CD4-positive, CD25-positive, alpha-beta regulatory T cell (primary cell): ENCODE measurements at regions not wholly inside any gene's neighbourhood (a gene's known extent, or its start where the extent isn't known, plus 50 kb on each side); places are given as distances from the start of the nearest gene placed in this dataset.
"Not testable (repeated sequence)": the region's sequence is repeated elsewhere in the genome, so short reads cannot be mapped to it uniquely, and the experiment has no call there.

Source experiments
- ATAC-seq, 2 donors: fragments of 150-1000 bp; cut with Tn5 transposase; one replicate each; pipeline ENCODE4 v1.10.0; 2021; ENCODE audit warnings: low read depth in 2 of 2, moderate number of reproducible peaks in 2 of 2, moderate library complexity in 1 of 2
- DNase-seq, 3 donors: peaks; one replicate each; pipeline versions ENCODE4 v3.0.0 to v3.0.0-alpha.2; 2012 to 2022; ENCODE audit warnings: mixed read lengths in 1 of 3
- H3K27ac ChIP-seq: one replicate; pipeline ENCODE4 v1.7.0; 2013; ENCODE audit warnings: mild to moderate bottlenecking, low read length; ENCODE audit not compliant: insufficient read depth, poor library complexity, severe bottlenecking
- H3K27me3 ChIP-seq: one replicate; pipeline ENCODE4 v1.7.0; 2013; ENCODE audit warnings: low read length; ENCODE audit not compliant: control insufficient read depth, insufficient read depth
- H3K36me3 ChIP-seq: one replicate; pipeline ENCODE4 v1.7.0; 2013; ENCODE audit warnings: mild to moderate bottlenecking, low read length, moderate library complexity; ENCODE audit not compliant: control insufficient read depth, insufficient read depth
- H3K4me1 ChIP-seq: 2 replicates; pipeline ENCODE4 v1.7.0; 2013; ENCODE audit warnings: mild to moderate bottlenecking, low read length; ENCODE audit not compliant: insufficient read depth, control insufficient read depth, poor library complexity, severe bottlenecking
- H3K4me3 ChIP-seq: one replicate; pipeline ENCODE4 v1.7.0; 2013; ENCODE audit warnings: low read depth, mild to moderate bottlenecking, low read length, moderate library complexity
- H3K9me3 ChIP-seq, 2 experiments: 1 replicate in 1 of 2; 2 replicates in 1 of 2; pipeline ENCODE4 v1.7.0; 2013; ENCODE audit warnings: low read length in 2 of 2, mild to moderate bottlenecking in 1 of 2, moderate library complexity in 1 of 2; ENCODE audit not compliant: control insufficient read depth in 2 of 2
- H3K27ac Mint-ChIP-seq, 3 donors: one replicate each; pipeline ENCODE4 v1.8.0; 2020 to 2022; ENCODE audit warnings: mild to moderate bottlenecking in 3 of 3, mixed read lengths in 3 of 3, moderate library complexity in 2 of 3
- H3K27me3 Mint-ChIP-seq: one replicate; pipeline ENCODE4 v1.8.0; 2022; ENCODE audit warnings: mild to moderate bottlenecking, mixed read lengths
- H3K36me3 Mint-ChIP-seq: one replicate; pipeline ENCODE4 v1.8.0; 2020; ENCODE audit warnings: mixed read lengths
- H3K4me1 Mint-ChIP-seq, 4 donors: one replicate each; pipeline ENCODE4 v1.8.0; 2020 to 2022; ENCODE audit warnings: mixed read lengths in 4 of 4, mild to moderate bottlenecking in 1 of 4
- H3K4me3 Mint-ChIP-seq, 4 donors: one replicate each; pipeline ENCODE4 v1.8.0; 2020 to 2022; ENCODE audit warnings: mild to moderate bottlenecking in 4 of 4, mixed read lengths in 4 of 4, moderate library complexity in 3 of 4
- H3K9me3 Mint-ChIP-seq, 7 donors: one replicate each; pipeline ENCODE4 v1.8.0; 2020 to 2022; ENCODE audit warnings: mixed read lengths in 7 of 7, mild to moderate bottlenecking in 3 of 7, moderate library complexity in 2 of 7

- H3K4me3 ChIP-seq: no peak overlapping the region
These were observed 461.7 kb downstream of the RAPGEF2 start for GRCh38 chr4:159564615-159565014.

GRCh38 chr4:159566786-159567185 lies 463.9 kb downstream of the RAPGEF2 start:
- ATAC-seq (no peak), DNase-seq (no peak)
- Mint-ChIP-seq H3K36me3 (no peaks in the 10 kb centered on the region), H3K27me3 (no peaks in the 10 kb centered on the region), H3K27ac (no peak overlapping the region), H3K9me3 (peaks cover 4 to 57% (median 13%) of the 10 kb centered on the region in 7 donors), H3K4me1 (no peaks in the 10 kb centered on the region), H3K4me3 (no peak overlapping the region)
- Histone ChIP-seq H3K27ac (no peak overlapping the region), H3K9me3 (no peaks in the 10 kb centered on the region), H3K36me3 (no peaks in the 10 kb centered on the region), H3K4me1 (no peaks in the 10 kb centered on the region), H3K27me3 (no peaks in the 10 kb centered on the region), H3K4me3 (no peak overlapping the region)

More at GRCh38 chr4:159564615-159565014, 461.7 kb downstream of the RAPGEF2 start:
- Mint-ChIP-seq H3K4me1 (no peaks in the 10 kb centered on the region), H3K27ac (no peak overlapping the region), H3K9me3 (peaks cover 0 to 37% (median 11%) of the 10 kb centered on the region in 7 donors), H3K27me3 (no peaks in the 10 kb centered on the region), H3K36me3 (no peaks in the 10 kb centered on the region), H3K4me3 (no peak overlapping the region)
- Histone ChIP-seq H3K27ac (no peak overlapping the region), H3K9me3 (no peaks in the 10 kb centered on the region), H3K27me3 (no peaks in the 10 kb centered on the region), H3K36me3 (no peaks in the 10 kb centered on the region), H3K4me1 (no peaks in the 10 kb centered on the region)
- no peak for DNase-seq
- ATAC-seq: no peak

- ATAC-seq: no peak
- Histone ChIP-seq H3K27ac (no peak overlapping the region), H3K9me3 (no peaks in the 10 kb centered on the region)
These were observed 474.4 kb downstream of the RAPGEF2 start for GRCh38 chr4:159577241-159577640.

GRCh38 chr4:159582685-159583084 lies 479.8 kb downstream of the RAPGEF2 start:
- Mint-ChIP-seq H3K27ac (no peak overlapping the region), H3K4me3 (no peak overlapping the region), H3K4me1 (no peaks in the 10 kb centered on the region), H3K9me3 (peaks cover 0 to 22% (median 6%) of the 10 kb centered on the region in 7 donors), H3K36me3 (no peaks in the 10 kb centered on the region), H3K27me3 (no peaks in the 10 kb centered on the region)
- H3K36me3 ChIP-seq: no peaks in the 10 kb centered on the region
- ATAC-seq (no peak), DNase-seq (no peak)
- H3K27me3 ChIP-seq: no peaks in the 10 kb centered on the region
- no peaks in the 10 kb centered on the region for H3K4me1 ChIP-seq
- H3K9me3 ChIP-seq: peaks cover 0 to 9% of the 10 kb centered on the region in 2 experiments
- no peak overlapping the region for H3K27ac ChIP-seq
- no peak overlapping the region for H3K4me3 ChIP-seq

More at GRCh38 chr4:159577241-159577640, 474.4 kb downstream of the RAPGEF2 start:
- Histone ChIP-seq H3K27me3 (no peaks in the 10 kb centered on the region), H3K36me3 (no peaks in the 10 kb centered on the region), H3K4me1 (no peaks in the 10 kb centered on the region), H3K4me3 (no peak overlapping the region)
- H3K4me1 Mint-ChIP-seq: no peaks in the 10 kb centered on the region
- peaks cover 0 to 6% (median 2%) of the 10 kb centered on the region in 7 donors for H3K9me3 Mint-ChIP-seq
- no peaks in the 10 kb centered on the region for H3K36me3 Mint-ChIP-seq
- H3K4me3 Mint-ChIP-seq: no peak overlapping the region
- no peaks in the 10 kb centered on the region for H3K27me3 Mint-ChIP-seq
- H3K27ac Mint-ChIP-seq: no peak overlapping the region
- DNase-seq: no peak

GRCh38 chr4:159592898-159593556 lies 490.1 kb downstream of the RAPGEF2 start:
- DNase-seq (no peak), ATAC-seq (no peak)
- H3K36me3 Mint-ChIP-seq: no peaks in the 10 kb centered on the region
- no peaks in the 10 kb centered on the region for H3K4me1 Mint-ChIP-seq
- H3K9me3 Mint-ChIP-seq: peaks cover 0 to 4% (median 0%) of the 10 kb centered on the region in 7 donors
- no peak overlapping the region for H3K4me3 ChIP-seq
- H3K4me1 ChIP-seq: no peaks in the 10 kb centered on the region
- H3K36me3 ChIP-seq: no peaks in the 10 kb centered on the region
- no peak overlapping the region for H3K27ac ChIP-seq
- H3K4me3 Mint-ChIP-seq: no peak overlapping the region
- H3K27me3 ChIP-seq: no peaks in the 10 kb centered on the region
- no peaks in the 10 kb centered on the region for H3K27me3 Mint-ChIP-seq
- no peaks in the 10 kb centered on the region for H3K9me3 ChIP-seq
- no peak overlapping the region for H3K27ac Mint-ChIP-seq

GRCh38 chr4:159593681-159594080 lies 490.8 kb downstream of the RAPGEF2 start:
- H3K36me3 Mint-ChIP-seq: no peaks in the 10 kb centered on the region
- DNase-seq (no peak), ATAC-seq (no peak)
- Histone ChIP-seq H3K27me3 (no peaks in the 10 kb centered on the region), H3K4me1 (no peaks in the 10 kb centered on the region), H3K36me3 (no peaks in the 10 kb centered on the region), H3K4me3 (no peak overlapping the region), H3K9me3 (no peaks in the 10 kb centered on the region), H3K27ac (no peak overlapping the region)
- H3K9me3 Mint-ChIP-seq: peaks cover 0 to 4% (median 0%) of the 10 kb centered on the region in 7 donors
- H3K27me3 Mint-ChIP-seq: no peaks in the 10 kb centered on the region
- no peak overlapping the region for H3K4me3 Mint-ChIP-seq
- H3K27ac Mint-ChIP-seq: no peak overlapping the region
- no peaks in the 10 kb centered on the region for H3K4me1 Mint-ChIP-seq

- Mint-ChIP-seq H3K27me3 (no peaks in the 10 kb centered on the region), H3K9me3 (peaks cover 0 to 4% (median 0%) of the 10 kb centered on the region in 7 donors), H3K36me3 (no peaks in the 10 kb centered on the region), H3K4me3 (no peak overlapping the region), H3K4me1 (no peaks in the 10 kb centered on the region), H3K27ac (no peak overlapping the region)
- no peaks in the 10 kb centered on the region for H3K27me3 ChIP-seq
- no peaks in the 10 kb centered on the region for H3K4me1 ChIP-seq
- H3K4me3 ChIP-seq: no peak overlapping the region
- H3K36me3 ChIP-seq: no peaks in the 10 kb centered on the region
- H3K9me3 ChIP-seq: no peaks in the 10 kb centered on the region
- ATAC-seq: no peak
- H3K27ac ChIP-seq: no peak overlapping the region
- DNase-seq: no peak
These were observed 491.7 kb downstream of the RAPGEF2 start for GRCh38 chr4:159594576-159594975.

GRCh38 chr4:159595101-159595500 lies 492.2 kb downstream of the RAPGEF2 start:
- H3K27me3 Mint-ChIP-seq, H3K9me3 Mint-ChIP-seq, H3K27ac ChIP-seq, H3K36me3 ChIP-seq, H3K27ac Mint-ChIP-seq, H3K4me3 ChIP-seq, H3K4me1 Mint-ChIP-seq, H3K4me1 ChIP-seq, DNase-seq, H3K4me3 Mint-ChIP-seq, H3K36me3 Mint-ChIP-seq, H3K9me3 ChIP-seq, H3K27me3 ChIP-seq, ATAC-seq: not testable (repeated sequence)
